ENCODE measurements at regions not wholly inside any gene's neighbourhood (a gene's known extent, or its start where the extent isn't known, plus 50 kb on each side); places are given as distances from the start of the nearest gene placed in this dataset.

- no peak overlapping the region for H3K27ac ChIP-seq (ENCODE audit: extremely low read depth, low read depth, low read length)
- TF ChIP-seq GFI1B (tag by site-specific recombination; IDR thresholded peaks at IDR 0.05) (no peak), GLI4 (tag by site-specific recombination; IDR thresholded peaks at IDR 0.05) (no peak), ZNF140 (tag by site-specific recombination; IDR thresholded peaks at IDR 0.05) (no peak), ZNF768 (tag by site-specific recombination; IDR thresholded peaks at IDR 0.05) (no peak)
- H3K4me1 ChIP-seq (ENCODE audit: control insufficient read depth, insufficient read depth, low read length), result no peaks in the 10 kb centered on the region
- CTCF ChIA-PET, result no interaction called here
- POLR2A ChIA-PET, result no interaction called here
- H3K36me3 ChIP-seq (ENCODE audit: control insufficient read depth in 2 of 2, insufficient read depth in 1 of 2, low read length in 2 of 2), result no peaks in the 10 kb centered on the region
- no peak overlapping the region for H3K4me3 ChIP-seq (ENCODE audit: low read depth, low read length)
- H3K9me3 ChIP-seq (ENCODE audit: control insufficient read depth, insufficient read depth, low read depth, low read length), result no peaks in the 10 kb centered on the region
Observed at GRCh38 chr9:120230227-120230626, 349.7 kb downstream of the CDK5RAP2 start.

DNA sequence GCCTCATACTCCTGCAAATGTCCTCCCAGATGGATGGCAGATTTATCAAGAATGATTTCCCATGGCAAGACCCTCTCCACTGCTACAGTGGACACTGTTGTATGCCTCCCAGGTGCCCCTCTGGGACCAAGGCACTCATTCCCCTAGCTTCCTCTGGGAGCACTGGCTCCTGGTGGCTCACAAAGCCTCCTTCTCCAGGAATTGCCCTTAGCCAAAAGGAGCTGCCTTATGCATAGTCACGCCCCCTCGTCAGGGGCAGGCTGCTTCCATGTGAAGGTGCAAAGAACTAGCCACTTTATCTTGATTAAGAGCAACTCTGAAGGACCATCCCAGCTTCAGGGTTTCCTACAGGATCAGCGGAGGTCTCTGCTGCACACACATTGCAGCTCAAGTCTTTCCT lies 358.1 kb downstream of the CDK5RAP2 start:
- CTCF ChIA-PET, result interaction anchor here (0.5 kb wide), 1 partner anchor 357 kb away, joined by 3 read pairs; no protein-coding TSS in a partner anchor
- no peaks in the 10 kb centered on the region for H3K4me1 ChIP-seq (ENCODE audit: control insufficient read depth, insufficient read depth, low read length)

GRCh38 chr9:120214332-120214731 lies 365.6 kb downstream of the CDK5RAP2 start:
- no peak overlapping the region for H3K4me3 ChIP-seq (ENCODE audit: low read depth, low read length)
- ChIA-PET CTCF (no interaction called here), POLR2A (no interaction called here)
- TF ChIP-seq ZNF112 (tag by site-specific recombination; IDR thresholded peaks at IDR 0.05) (no peak), ZNF121 (tag by site-specific recombination; IDR thresholded peaks at IDR 0.05) (no peak), ZNF664 (tag by site-specific recombination; IDR thresholded peaks at IDR 0.05) (no peak), PATZ1 (tag by site-specific recombination; IDR thresholded peaks at IDR 0.05) (no peak), ZNF335 (tag by site-specific recombination; conservative IDR thresholded peaks at IDR 0.05) (no peak), ZBTB1 (tag by site-specific recombination; IDR thresholded peaks at IDR 0.05) (no peak), ZNF416 (tag by site-specific recombination; IDR thresholded peaks at IDR 0.05) (no peak), BCL6B (tag by site-specific recombination; IDR thresholded peaks at IDR 0.05) (no peak), MEIS1 (CRISPR knock-in tag; IDR thresholded peaks at IDR 0.05; ENCODE audit: borderline replicate concordance) (no peak), ZNF48 (tag by site-specific recombination; IDR thresholded peaks at IDR 0.05) (no peak)
- TF ChIP-seq, protein P1, sequence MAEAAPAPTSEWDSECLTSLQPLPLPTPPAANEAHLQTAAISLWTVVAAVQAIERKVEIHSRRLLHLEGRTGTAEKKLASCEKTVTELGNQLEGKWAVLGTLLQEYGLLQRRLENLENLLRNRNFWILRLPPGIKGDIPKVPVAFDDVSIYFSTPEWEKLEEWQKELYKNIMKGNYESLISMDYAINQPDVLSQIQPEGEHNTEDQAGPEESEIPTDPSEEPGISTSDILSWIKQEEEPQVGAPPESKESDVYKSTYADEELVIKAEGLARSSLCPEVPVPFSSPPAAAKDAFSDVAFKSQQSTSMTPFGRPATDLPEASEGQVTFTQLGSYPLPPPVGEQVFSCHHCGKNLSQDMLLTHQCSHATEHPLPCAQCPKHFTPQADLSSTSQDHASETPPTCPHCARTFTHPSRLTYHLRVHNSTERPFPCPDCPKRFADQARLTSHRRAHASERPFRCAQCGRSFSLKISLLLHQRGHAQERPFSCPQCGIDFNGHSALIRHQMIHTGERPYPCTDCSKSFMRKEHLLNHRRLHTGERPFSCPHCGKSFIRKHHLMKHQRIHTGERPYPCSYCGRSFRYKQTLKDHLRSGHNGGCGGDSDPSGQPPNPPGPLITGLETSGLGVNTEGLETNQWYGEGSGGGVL (tag by site-specific recombination; IDR thresholded peaks at IDR 0.05), result no peak
- TF ChIP-seq, protein P2, sequence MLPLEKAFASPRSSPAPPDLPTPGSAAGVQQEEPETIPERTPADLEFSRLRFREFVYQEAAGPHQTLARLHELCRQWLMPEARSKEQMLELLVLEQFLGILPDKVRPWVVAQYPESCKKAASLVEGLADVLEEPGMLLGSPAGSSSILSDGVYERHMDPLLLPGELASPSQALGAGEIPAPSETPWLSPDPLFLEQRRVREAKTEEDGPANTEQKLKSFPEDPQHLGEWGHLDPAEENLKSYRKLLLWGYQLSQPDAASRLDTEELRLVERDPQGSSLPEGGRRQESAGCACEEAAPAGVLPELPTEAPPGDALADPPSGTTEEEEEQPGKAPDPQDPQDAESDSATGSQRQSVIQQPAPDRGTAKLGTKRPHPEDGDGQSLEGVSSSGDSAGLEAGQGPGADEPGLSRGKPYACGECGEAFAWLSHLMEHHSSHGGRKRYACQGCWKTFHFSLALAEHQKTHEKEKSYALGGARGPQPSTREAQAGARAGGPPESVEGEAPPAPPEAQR (tag by site-specific recombination; IDR thresholded peaks at IDR 0.05), result no peak
- no peaks in the 10 kb centered on the region for H3K4me1 ChIP-seq (ENCODE audit: control insufficient read depth, insufficient read depth, low read length)
- H3K9me3 ChIP-seq (ENCODE audit: control insufficient read depth, insufficient read depth, low read depth, low read length), result no peaks in the 10 kb centered on the region
- H3K27ac ChIP-seq (ENCODE audit: extremely low read depth, low read depth, low read length), result no peak overlapping the region
- no peaks in the 10 kb centered on the region for H3K36me3 ChIP-seq (ENCODE audit: control insufficient read depth in 2 of 2, insufficient read depth in 1 of 2, low read length in 2 of 2)

More for the DNA sequence above, 358.1 kb downstream of the CDK5RAP2 start:
- no peak overlapping the region for H3K27ac ChIP-seq (ENCODE audit: extremely low read depth, low read depth, low read length)
- TF ChIP-seq ZNF19 (tag by site-specific recombination; IDR thresholded peaks at IDR 0.05; ENCODE audit: low read depth) (no peak), KLF1 (tag by site-specific recombination; IDR thresholded peaks at IDR 0.05) (no peak), ZNF350 (tag by site-specific recombination; IDR thresholded peaks at IDR 0.05) (no peak), ZNF76 (tag by site-specific recombination; IDR thresholded peaks at IDR 0.05; ENCODE audit: borderline replicate concordance, low read depth) (no peak), ZNF394 (tag by site-specific recombination; IDR thresholded peaks at IDR 0.05; ENCODE audit: borderline replicate concordance) (no peak)
- TF ChIP-seq, protein P3, sequence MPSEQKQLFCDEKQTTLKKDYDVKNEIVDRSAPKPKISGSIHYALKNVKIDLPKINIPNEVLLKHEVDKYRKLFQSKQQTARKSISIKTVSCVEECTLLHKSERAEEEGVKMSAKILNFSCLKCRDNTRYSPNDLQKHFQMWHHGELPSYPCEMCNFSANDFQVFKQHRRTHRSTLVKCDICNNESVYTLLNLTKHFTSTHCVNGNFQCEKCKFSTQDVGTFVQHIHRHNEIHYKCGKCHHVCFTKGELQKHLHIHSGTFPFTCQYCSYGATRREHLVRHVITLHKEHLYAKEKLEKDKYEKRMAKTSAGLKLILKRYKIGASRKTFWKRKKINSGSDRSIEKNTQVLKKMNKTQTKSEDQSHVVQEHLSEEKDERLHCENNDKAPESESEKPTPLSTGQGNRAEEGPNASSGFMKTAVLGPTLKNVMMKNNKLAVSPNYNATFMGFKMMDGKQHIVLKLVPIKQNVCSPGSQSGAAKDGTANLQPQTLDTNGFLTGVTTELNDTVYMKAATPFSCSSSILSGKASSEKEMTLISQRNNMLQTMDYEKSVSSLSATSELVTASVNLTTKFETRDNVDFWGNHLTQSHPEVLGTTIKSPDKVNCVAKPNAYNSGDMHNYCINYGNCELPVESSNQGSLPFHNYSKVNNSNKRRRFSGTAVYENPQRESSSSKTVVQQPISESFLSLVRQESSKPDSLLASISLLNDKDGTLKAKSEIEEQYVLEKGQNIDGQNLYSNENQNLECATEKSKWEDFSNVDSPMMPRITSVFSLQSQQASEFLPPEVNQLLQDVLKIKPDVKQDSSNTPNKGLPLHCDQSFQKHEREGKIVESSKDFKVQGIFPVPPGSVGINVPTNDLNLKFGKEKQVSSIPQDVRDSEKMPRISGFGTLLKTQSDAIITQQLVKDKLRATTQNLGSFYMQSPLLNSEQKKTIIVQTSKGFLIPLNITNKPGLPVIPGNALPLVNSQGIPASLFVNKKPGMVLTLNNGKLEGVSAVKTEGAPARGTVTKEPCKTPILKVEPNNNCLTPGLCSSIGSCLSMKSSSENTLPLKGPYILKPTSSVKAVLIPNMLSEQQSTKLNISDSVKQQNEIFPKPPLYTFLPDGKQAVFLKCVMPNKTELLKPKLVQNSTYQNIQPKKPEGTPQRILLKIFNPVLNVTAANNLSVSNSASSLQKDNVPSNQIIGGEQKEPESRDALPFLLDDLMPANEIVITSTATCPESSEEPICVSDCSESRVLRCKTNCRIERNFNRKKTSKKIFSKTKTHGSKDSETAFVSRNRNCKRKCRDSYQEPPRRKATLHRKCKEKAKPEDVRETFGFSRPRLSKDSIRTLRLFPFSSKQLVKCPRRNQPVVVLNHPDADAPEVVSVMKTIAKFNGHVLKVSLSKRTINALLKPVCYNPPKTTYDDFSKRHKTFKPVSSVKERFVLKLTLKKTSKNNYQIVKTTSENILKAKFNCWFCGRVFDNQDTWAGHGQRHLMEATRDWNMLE (tag by site-specific recombination; conservative IDR thresholded peaks at IDR 0.05; ENCODE audit: low read depth), result no peak
- H3K4me3 ChIP-seq (ENCODE audit: low read depth, low read length), result no peak overlapping the region
- no peaks in the 10 kb centered on the region for H3K9me3 ChIP-seq (ENCODE audit: control insufficient read depth, insufficient read depth, low read depth, low read length)
- H3K36me3 ChIP-seq (ENCODE audit: control insufficient read depth in 2 of 2, insufficient read depth in 1 of 2, low read length in 2 of 2), result no peaks in the 10 kb centered on the region
- POLR2A ChIA-PET, result no interaction called here

All from HEK293 (cell line).